Effector CD4-positive, alpha-beta T cell (primary cell): ENCODE measurements at regions not wholly inside any gene's neighbourhood (a gene's known extent, or its start where the extent isn't known, plus 50 kb on each side); places are given as distances from the start of the nearest gene placed in this dataset.

Source experiments
- DNase-seq: peaks from one replicate; pipeline ENCODE4 v3.0.0-alpha.2; 2020

- DNase-seq = no peak
Measured at GRCh38 chr19:29324291-29324680, 111.3 kb upstream of the UQCRFS1 start.

GRCh38 chr19:29324717-29325116 lies 111.8 kb upstream of the UQCRFS1 start:
- DNase-seq = no peak

- DNase-seq = no peak
Measured at GRCh38 chr19:29325241-29325975, 112.5 kb upstream of the UQCRFS1 start.

- no peak for DNase-seq
Measured at GRCh38 chr19:29326351-29326750, 113.4 kb upstream of the UQCRFS1 start.

DNA sequence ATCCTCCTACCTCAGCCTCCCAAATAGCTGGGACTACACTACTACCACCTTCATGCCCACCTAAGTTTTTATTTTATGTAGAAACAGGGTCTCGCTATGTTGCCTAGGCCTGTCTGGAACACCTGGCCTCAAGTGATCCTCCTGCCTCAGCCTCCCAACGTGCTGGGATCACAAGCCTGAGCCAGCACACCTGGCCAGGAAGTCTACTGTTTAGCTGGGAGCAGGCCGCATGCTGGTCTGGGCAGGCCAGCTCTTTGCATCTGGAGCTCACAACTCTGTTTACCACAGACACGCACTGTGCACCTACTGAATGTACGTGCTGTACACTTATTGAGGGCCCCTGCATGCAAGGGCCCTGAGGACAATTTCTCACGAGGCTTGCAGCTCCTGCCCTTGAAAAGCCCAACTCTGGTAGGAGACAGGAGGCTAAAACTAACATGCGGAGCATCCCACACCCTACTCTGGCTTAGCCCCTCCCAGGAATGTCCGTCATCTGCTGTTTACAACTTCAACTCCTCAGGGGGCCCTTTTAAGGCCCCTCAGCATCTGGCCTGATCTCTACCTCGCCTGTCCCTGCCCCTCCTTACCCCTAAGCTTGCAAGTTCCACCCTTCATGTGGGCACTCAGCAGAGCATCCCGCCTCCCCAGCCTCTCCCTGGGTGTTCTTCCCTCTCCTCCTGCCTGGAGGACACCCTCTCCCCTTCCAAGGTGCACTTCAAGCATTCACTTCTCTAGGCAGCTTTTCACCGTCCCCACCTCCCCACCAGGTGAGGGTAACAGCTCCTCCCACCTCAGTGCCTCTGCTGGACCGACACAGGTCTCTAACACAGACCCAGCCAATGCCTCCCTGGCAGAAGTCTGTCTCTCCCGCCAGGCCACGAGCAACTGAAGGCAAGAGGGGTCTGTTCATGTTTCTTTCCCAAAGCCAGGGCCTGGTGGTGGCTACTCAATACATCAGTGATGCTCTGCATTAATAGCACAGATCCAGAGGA lies 114.2 kb upstream of the UQCRFS1 start:
- no peak for DNase-seq

GRCh38 chr19:29328586-29328985 lies 115.6 kb upstream of the UQCRFS1 start:
- DNase-seq = no peak

- no peak for DNase-seq
Measured at GRCh38 chr19:29329460-29330134, 116.6 kb upstream of the UQCRFS1 start.

- no peak for DNase-seq
Measured at GRCh38 chr19:29336425-29336824, 123.5 kb upstream of the UQCRFS1 start.

- DNase-seq = no peak
Measured at GRCh38 chr19:29337029-29337428, 124.1 kb upstream of the UQCRFS1 start.

DNA sequence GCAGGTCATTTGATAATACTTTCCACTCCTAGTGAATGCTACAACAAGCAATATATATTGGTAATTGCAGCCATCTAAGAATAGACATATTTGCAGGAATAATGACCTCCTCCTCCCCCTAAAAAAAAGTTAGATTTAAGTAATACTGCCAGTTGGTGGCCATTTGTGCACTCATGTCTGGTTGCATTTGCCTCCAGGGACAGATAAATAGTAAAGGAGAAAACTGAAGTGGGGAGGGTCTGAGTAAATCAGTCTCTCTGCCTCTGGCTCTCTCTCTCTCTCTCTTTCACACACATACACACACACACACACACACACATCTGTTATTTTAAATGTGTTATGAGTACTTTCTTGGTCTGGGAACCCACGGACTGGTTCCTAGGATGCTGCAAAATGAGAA lies 125.5 kb upstream of the UQCRFS1 start:
- no peak for DNase-seq

- no peak for DNase-seq
Measured at GRCh38 chr19:29342721-29343120, 129.8 kb upstream of the UQCRFS1 start.

DNA sequence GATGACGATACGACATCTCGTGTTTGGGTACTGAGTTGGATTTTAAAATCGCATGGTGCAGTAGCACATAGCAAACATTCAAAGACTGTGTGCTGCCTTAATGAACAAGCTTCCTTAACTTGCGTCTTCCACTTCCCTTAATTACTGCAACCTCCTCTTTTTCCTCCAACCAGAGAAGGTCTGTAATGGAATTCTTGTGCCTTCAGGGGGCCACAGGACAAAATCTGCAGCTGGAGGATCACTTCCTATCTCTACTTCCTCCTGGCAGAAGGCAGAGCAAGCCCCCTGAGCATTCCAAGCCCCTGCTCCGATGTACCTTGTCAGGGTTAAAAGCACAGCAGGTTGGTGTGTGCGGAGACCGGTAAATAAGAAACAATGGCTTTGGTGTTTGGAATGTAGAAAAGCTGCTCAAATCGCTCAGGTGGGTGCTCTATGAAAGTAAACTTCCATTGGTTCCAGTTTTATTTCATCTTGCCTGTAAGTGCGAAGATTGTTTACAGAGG lies 151.3 kb upstream of the UQCRFS1 start:
- no peak for DNase-seq

DNA sequence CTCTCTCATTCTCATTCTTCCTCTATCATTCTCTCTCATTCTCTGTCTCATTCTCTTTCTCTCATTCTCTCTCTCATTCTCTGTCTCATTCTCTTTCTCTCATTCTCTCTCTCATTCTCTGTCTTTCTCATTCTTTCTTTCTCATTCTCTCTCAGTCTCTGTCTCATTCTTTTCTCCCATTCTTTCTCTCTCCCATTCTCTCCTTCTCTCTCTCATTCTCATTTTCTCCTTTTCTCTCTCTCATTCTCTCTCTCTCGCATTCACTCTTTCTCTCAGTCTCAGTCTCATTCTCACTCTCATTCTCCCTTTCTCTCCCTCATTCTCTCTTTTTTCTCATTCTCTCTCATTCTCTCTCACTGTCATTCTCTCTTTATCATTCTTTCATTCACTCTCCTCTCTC lies 152.0 kb upstream of the UQCRFS1 start:
- DNase-seq = no peak

DNA sequence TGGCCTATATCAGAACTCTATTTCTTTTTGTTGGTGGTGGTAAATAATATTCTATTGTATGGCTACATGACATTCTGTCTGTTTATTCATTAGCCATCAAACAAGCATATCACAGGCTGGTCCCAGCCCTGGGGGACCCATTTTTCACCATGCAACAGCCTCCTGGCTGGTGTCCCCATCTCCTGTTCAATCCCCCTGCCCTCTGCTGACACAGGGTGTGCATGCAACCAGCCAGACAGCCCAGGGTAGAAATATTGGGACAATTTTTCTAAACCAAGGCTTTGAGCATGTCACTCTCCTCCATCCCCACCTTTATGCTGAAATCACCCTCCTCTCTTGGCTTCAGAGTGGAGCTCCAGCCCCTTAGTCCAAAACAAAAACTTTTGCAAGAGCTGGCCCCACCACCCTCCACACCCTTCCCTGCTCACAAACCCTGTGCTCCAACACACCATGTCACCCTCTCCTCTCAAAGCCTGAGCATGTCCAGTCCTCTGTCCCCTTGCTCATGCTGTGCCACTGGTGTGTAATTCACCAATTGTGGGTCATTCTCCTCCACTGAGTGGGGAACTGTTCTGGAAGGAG lies 153.0 kb upstream of the UQCRFS1 start:
- DNase-seq = no peak

DNA sequence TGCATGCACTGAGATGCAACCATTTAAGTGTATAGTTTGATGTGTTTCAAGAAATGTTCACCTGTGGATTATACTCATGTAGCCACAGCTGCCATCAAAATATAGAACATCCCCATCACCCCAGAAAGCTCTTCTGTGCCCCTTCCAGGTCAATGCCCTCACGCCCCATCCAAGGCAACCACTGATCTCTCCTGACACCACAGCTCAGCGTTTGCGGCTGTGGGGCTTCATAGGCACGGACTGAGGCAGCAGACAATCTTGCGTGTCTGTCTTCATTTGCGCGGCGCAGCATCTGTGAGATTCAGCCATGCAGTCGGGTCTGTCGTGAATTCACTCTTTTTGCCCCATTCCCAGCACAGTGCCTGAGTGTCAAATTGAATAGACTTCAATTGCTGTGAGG lies 153.8 kb upstream of the UQCRFS1 start:
- DNase-seq = no peak

DNA sequence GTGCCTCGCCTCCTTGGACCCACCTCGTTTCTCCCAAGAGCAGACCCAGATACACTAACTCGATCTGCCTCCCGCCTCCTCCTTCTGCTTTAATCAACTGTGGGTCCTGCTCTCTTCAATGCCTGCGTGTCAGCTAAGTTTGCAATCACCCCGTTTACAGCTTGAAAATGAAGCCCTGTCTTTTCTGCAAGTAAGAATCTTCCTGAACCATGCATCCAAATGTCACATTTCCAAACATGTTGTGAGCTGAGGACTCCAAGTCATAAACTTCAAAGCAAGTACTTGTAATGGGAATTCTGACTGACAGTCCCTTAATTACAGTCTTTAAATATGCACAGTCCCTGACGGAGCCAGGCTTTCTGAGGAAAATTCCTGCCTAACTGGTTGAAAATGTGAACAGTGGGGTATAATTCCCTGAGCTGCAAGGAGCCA lies 154.9 kb upstream of the UQCRFS1 start:
- DNase-seq = no peak

GRCh38 chr19:29370276-29370675 lies 155.5 kb upstream of the VSTM2B start:
- DNase-seq = no peak

GRCh38 chr19:29371251-29372090 lies 154.3 kb upstream of the VSTM2B start:
- DNase-seq = no peak

- no peak for DNase-seq
Measured at GRCh38 chr19:29372091-29372415, 153.7 kb upstream of the VSTM2B start.

DNA sequence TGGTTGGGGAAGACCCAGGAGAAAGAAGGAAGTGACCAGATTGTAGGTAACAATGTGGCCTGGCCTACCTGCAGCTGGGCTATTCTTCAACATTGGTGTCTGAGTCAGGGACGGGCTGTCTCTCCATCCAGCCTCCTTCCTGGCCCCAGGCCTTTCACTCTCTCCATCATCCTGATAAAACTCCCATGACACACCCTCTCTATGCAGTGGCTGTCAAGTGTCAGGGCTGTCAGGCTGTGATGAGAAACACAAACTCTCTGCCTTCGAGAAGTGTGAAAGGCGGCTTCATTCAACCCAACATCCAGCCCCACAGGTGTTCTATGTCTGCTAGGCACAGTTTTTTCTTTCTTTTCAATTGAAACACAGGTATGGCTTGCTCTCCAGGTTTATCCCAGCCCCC lies 153.3 kb upstream of the VSTM2B start:
- DNase-seq = no peak

DNA sequence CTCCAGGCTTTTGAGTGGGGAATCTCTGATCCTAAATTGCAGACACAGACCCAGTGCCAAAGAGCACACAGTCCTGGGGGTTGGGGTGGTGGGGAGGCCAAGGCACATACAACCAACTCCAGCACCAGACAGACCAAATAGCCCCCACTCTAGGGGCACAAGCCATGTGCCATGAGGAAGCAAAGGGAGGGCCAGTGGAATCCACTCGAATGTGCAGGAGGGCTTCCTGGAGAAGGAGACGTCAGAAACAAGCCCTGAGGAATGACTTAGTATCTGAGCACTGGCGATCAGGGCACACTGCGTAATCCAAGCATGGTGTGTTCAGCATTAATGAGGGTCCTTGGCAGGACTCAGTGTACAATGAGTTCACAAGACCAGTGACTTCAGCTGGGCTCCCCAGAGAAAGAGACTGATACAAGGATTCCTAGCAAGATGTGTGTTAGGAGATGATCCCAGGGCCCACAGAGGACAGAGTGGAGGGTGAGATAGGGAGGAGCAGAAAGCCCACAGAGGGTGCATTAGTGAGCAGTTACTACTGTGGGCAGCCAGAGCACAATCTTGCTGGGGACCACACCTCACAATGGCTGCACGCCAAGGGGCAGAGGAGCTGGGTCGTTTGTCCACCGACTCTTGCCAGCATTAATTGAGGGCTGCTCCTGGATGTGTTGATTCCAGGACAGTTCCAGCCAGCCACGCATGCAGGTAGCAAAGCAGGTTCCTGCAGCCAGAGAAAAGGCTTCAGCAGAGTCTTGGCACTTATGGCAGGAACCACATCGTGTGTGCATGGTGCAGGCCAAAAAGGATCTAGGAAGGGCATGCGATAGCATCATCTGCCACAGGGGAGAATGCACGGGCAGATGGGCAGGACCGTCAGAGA lies 152.6 kb upstream of the VSTM2B start:
- no peak for DNase-seq
